NCI-H460 (cell line): ENCODE measurements at regions not wholly inside any gene's neighbourhood (a gene's known extent, or its start where the extent isn't known, plus 50 kb on each side); places are given as distances from the start of the nearest gene placed in this dataset.

Experiments
- DNase-seq: peaks from one replicate; pipeline ENCODE4 v3.0.0-alpha.2; 2016; ENCODE audit warnings: low read depth; ENCODE audit errors: extremely low read depth

GRCh38 chr15:67892559-67893377 lies 52.9 kb upstream of the RNU6-1 start:
- DNase-seq: no peak

GRCh38 chr15:67895237-67895636 lies 55.4 kb upstream of the RNU6-1 start:
- no peak for DNase-seq

- DNase-seq: no peak
Observed at GRCh38 chr15:67897646-67898339, 57.9 kb upstream of the RNU6-1 start.

- DNase-seq: no peak
Observed at GRCh38 chr15:67899596-67900283, 59.9 kb upstream of the RNU6-1 start.

- no peak for DNase-seq
Observed at GRCh38 chr15:67900621-67901147, 60.8 kb upstream of the RNU6-1 start.

- DNase-seq: no peak
Observed at GRCh38 chr15:67901922-67902321, 62.1 kb upstream of the RNU6-1 start.

- no peak for DNase-seq
Observed at GRCh38 chr15:67902579-67903009, 62.7 kb upstream of the RNU6-1 start.

GRCh38 chr15:67903708-67904107 lies 63.9 kb upstream of the RNU6-1 start:
- no peak for DNase-seq

- no peak for DNase-seq
Observed at GRCh38 chr15:67905628-67906027, 65.8 kb upstream of the RNU6-1 start.

GRCh38 chr15:67906382-67906781 lies 66.5 kb upstream of the RNU6-1 start:
- DNase-seq: no peak

GRCh38 chr15:67907184-67907723 lies 67.4 kb upstream of the RNU6-1 start:
- DNase-seq: no peak

GRCh38 chr15:67908756-67909155 lies 68.9 kb upstream of the RNU6-1 start:
- DNase-seq: no peak

GRCh38 chr15:67911727-67912126 lies 71.9 kb upstream of the RNU6-1 start:
- DNase-seq: no peak

- no peak for DNase-seq
Observed at GRCh38 chr15:67914028-67914427, 74.2 kb upstream of the RNU6-1 start.

- peak; percentile 20 for DNase-seq
Observed at GRCh38 chr15:67914537-67915460, 75.0 kb upstream of the RNU6-1 start.

GRCh38 chr15:67915461-67916374 lies 75.9 kb upstream of the RNU6-1 start:
- DNase-seq: peak; percentile 13

- no peak for DNase-seq
Observed at GRCh38 chr15:67916565-67916964, 76.7 kb upstream of the RNU6-1 start.

- DNase-seq: no peak
Observed at GRCh38 chr15:67917037-67917436, 77.2 kb upstream of the RNU6-1 start.

GRCh38 chr15:67917636-67918035 lies 77.8 kb upstream of the RNU6-1 start:
- DNase-seq: no peak
